ENCODE measurements at regions not wholly inside any gene's neighbourhood (a gene's known extent, or its start where the extent isn't known, plus 50 kb on each side); places are given as distances from the start of the nearest gene placed in this dataset.

DNA sequence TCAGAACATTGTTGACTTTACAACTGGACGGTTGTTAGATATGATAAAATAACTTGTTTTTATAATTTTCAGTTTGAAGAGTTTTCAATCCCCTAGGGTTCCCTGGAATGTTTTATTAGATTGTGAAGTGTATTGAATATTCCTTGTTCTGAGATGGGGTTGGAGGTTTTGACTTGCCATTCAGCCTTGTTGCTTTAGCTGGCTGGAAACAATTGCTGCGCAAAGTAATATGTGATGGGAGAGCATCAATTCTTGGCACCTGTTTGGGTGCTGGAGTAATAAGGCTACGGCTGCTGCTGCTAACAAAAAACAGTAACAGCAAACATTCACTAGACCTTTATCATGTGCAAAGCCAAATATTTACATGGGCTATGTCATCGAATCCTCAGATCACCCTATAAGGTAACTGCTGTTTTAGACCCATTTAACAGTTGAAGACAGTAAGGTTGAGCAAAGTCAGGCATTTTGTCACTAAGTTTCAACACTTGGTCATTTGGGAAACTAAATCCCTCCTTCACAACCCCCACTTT lies 241.0 kb upstream of the TBX3 start:
- no peak for TF ChIP-seq ZBTB33 (IDR thresholded peaks at IDR 0.05; ENCODE audit: borderline replicate concordance, low read depth)
- TF ChIP-seq FOSL2 (IDR thresholded peaks at IDR 0.05; ENCODE audit: borderline replicate concordance, low read depth): no peak
- TF ChIP-seq, protein P1, sequence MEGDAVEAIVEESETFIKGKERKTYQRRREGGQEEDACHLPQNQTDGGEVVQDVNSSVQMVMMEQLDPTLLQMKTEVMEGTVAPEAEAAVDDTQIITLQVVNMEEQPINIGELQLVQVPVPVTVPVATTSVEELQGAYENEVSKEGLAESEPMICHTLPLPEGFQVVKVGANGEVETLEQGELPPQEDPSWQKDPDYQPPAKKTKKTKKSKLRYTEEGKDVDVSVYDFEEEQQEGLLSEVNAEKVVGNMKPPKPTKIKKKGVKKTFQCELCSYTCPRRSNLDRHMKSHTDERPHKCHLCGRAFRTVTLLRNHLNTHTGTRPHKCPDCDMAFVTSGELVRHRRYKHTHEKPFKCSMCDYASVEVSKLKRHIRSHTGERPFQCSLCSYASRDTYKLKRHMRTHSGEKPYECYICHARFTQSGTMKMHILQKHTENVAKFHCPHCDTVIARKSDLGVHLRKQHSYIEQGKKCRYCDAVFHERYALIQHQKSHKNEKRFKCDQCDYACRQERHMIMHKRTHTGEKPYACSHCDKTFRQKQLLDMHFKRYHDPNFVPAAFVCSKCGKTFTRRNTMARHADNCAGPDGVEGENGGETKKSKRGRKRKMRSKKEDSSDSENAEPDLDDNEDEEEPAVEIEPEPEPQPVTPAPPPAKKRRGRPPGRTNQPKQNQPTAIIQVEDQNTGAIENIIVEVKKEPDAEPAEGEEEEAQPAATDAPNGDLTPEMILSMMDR (IDR thresholded peaks at IDR 0.05): no peak
- no peak for TF ChIP-seq JUND (IDR thresholded peaks at IDR 0.05)
- no peak for TF ChIP-seq POLR2AphosphoS5 (IDR thresholded peaks at IDR 0.05; ENCODE audit: low read depth, low read length)
- no peak for TF ChIP-seq YY1 (IDR thresholded peaks at IDR 0.05; ENCODE audit: low read depth)
- no peak for TF ChIP-seq EZH2phosphoT487 (IDR thresholded peaks at IDR 0.05; ENCODE audit: borderline replicate concordance, low read depth)
- TF ChIP-seq RXRA (IDR thresholded peaks at IDR 0.05; ENCODE audit: borderline replicate concordance, low read depth): no peak
- TF ChIP-seq NRF1 (IDR thresholded peaks at IDR 0.05; ENCODE audit: low read depth, low read length): no peak
- TF ChIP-seq GATA2 (CRISPR knock-in tag; IDR thresholded peaks at IDR 0.05): no peak
- TF ChIP-seq SMC3 (IDR thresholded peaks at IDR 0.05; ENCODE audit: low read depth, low read length): no peak
- no peak for TF ChIP-seq RCOR1 (IDR thresholded peaks at IDR 0.05; ENCODE audit: low read length)
- TF ChIP-seq TCF12 (IDR thresholded peaks at IDR 0.05): no peak

Measured in SK-N-SH (cell line).